ENCODE measurements at regions not wholly inside any gene's neighbourhood (a gene's known extent, or its start where the extent isn't known, plus 50 kb on each side); places are given as distances from the start of the nearest gene placed in this dataset.

DNA sequence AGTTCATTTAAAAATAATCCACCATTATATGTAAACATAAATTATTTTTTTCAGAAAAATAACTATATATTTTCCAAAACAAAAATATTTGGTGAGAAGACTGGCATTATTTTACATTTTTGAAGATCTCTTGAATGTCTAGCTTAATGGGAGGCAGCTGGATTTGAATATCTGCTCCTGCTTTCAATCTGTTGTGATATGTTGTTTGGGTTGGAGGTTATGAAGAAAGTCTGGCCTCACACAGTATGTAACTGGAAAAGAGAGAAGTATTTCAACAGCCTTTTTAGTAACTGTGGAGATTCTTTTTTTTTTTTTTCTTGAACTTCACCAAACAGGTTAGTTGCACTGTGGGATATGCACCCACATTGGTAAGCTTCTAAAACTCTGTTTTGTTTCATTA, 84.7 kb upstream of the SLIT3 start:
- TF ChIP-seq YY1 (IDR thresholded peaks at IDR 0.05; ENCODE audit: insufficient read depth, insufficient read length) (no peak), ZNF274 (IDR thresholded peaks at IDR 0.05; ENCODE audit: low read depth, low read length) (no peak), SUZ12 (IDR thresholded peaks at IDR 0.05; ENCODE audit: extremely low read depth, insufficient read depth, insufficient read length) (no peak)

Measured in NT2/D1 (cell line).